HepG2 (cell line): ENCODE measurements at regions not wholly inside any gene's neighbourhood (a gene's known extent, or its start where the extent isn't known, plus 50 kb on each side); places are given as distances from the start of the nearest gene placed in this dataset.
A peak's percentile ranks its signal among the peaks of the same experiment; 100 is the strongest.

Experiments used
- ATAC-seq: fragments of 200-7000 bp; cut with Tn5 transposase; 3 replicates; pipeline ENCODE4 v1.9.1; 2020; ENCODE audit warnings: mild to moderate bottlenecking, moderate library complexity
- BruUV-seq: library from RNA; stranded (reverse); fragments of 400-500 nt; replicated peaks from 2 replicates; lab custom pipeline; 2021; lab: Mats Ljungman, UMichigan
- CTCF ChIA-PET: fragments of 300-600 bp; formaldehyde crosslinking; extraction: SDS; loops from one replicate; lab custom pipeline; 2021; ENCODE audit warnings: low total read pairs, inconsistent platforms, low intra/inter-chr PET ratio; lab: Yijun Ruan, JAX
- POLR2A ChIA-PET: fragments of 350-600 bp; sonication (Branson Sonifier 250); formaldehyde crosslinking; loops from one replicate; lab custom pipeline; 2020; ENCODE audit warnings: antibody characterized with exemption, inconsistent platforms; lab: Yijun Ruan, JAX
- DNase-seq: peaks from one replicate; pipeline ENCODE4 v3.0.0-alpha.2; 2015; ENCODE audit warnings: low spot score
- FAIRE-seq: peaks from 3 replicates; lab custom pipeline; 2011; peaks lifted over from hg19 to GRCh38; lab: Jason Lieb, UNC
- H2AFZ ChIP-seq: one replicate; pipeline ENCODE4 v1.6.1; 2011; ENCODE audit warnings: low read length, inconsistent platforms
- H3K27ac ChIP-seq: fragments of 300-600 bp; 3 replicates; pipeline ENCODE4 v1.8.0; 2011; ENCODE audit warnings: mixed run types, mild to moderate bottlenecking, mixed read lengths, low read length, inconsistent platforms; ENCODE audit not compliant: insufficient read depth; ENCODE audit errors: extremely low read length
- H3K27me3 ChIP-seq, 2 experiments: fragments of 200-600 bp in 1 of 2; 2 replicates in 1 of 2; 3 replicates in 1 of 2; pipeline versions ENCODE4 v1.6.0 to v1.8.0; 2011; ENCODE audit warnings: low read length in 2 of 2, mild to moderate bottlenecking in 2 of 2, moderate library complexity in 2 of 2, inconsistent platforms in 1 of 2; ENCODE audit not compliant: insufficient read depth in 2 of 2, control insufficient read depth in 1 of 2
- H3K36me3 ChIP-seq, 2 experiments: fragments of 200-600 bp in 1 of 2; replicated peaks in 1 of 2; 2 replicates in 1 of 2; 3 replicates in 1 of 2; pipeline versions ENCODE4 v1.5.1 to v1.8.0; 2011; ENCODE audit warnings: low read length in 2 of 2, inconsistent platforms in 1 of 2; ENCODE audit not compliant: insufficient read depth in 2 of 2, control insufficient read depth in 1 of 2
- H3K4me1 ChIP-seq: 2 replicates; pipeline ENCODE4 v1.5.1; 2012; ENCODE audit warnings: low read length, inconsistent platforms; ENCODE audit not compliant: insufficient read depth
- H3K4me2 ChIP-seq: 2 replicates; pipeline ENCODE4 v1.6.0; 2011; ENCODE audit warnings: low read depth, low read length, inconsistent platforms
- H3K4me3 ChIP-seq, 3 experiments: fragments of 200-600 bp in 1 of 3; sonication (generic), shearing (Covaris generic) in 1 of 3; replicated peaks in 1 of 3; 2 replicates each; pipeline ENCODE4 v1.5.1; 2011 to 2016; ENCODE audit warnings: low read length in 3 of 3, inconsistent platforms in 2 of 3, low read depth in 2 of 3, mild to moderate bottlenecking in 2 of 3, control low read depth in 1 of 3, mixed read lengths in 1 of 3; ENCODE audit not compliant: insufficient read depth in 1 of 3
- H3K79me2 ChIP-seq: one replicate; pipeline ENCODE4 v1.6.1; 2011; ENCODE audit warnings: low read length, inconsistent platforms; ENCODE audit not compliant: insufficient read depth
- H3K9ac ChIP-seq: 2 replicates; pipeline ENCODE4 v1.6.0; 2011; ENCODE audit warnings: mild to moderate bottlenecking, low read depth, low read length, inconsistent platforms; ENCODE audit not compliant: insufficient read depth
- H3K9me3 ChIP-seq: 2 replicates; pipeline ENCODE4 v1.5.1; 2012; ENCODE audit warnings: mild to moderate bottlenecking, low read length
- H4K20me1 ChIP-seq: 2 replicates; pipeline ENCODE4 v1.6.0; 2011; ENCODE audit warnings: inconsistent platforms, mild to moderate bottlenecking, low read length, moderate library complexity; ENCODE audit not compliant: insufficient read depth
- ELF4 ChIP-seq: sonication (generic); formaldehyde crosslinking; IDR thresholded peaks from 2 replicates; pipeline ENCODE4 v1.5.0; 2020; ENCODE audit warnings: missing genetic modification reagents, mild to moderate bottlenecking, moderate library complexity, borderline replicate concordance
- MAFK ChIP-seq, 2 experiments: IDR thresholded peaks in 1 of 2; conservative IDR thresholded peaks in 1 of 2; 2 replicates each; pipeline ENCODE4 v1.6.1; 2011; ENCODE audit warnings: improper control_type of control experiment in 2 of 2, low read length in 2 of 2
- RXRB ChIP-seq: IDR thresholded peaks from 2 replicates; pipeline ENCODE4 v1.6.1; 2016; ENCODE audit warnings: borderline replicate concordance, missing genetic modification reagents, missing compliant biosample characterization
- SMC3 ChIP-seq: IDR thresholded peaks from 2 replicates; pipeline ENCODE4 v1.6.1; 2011; ENCODE audit warnings: low read length, improper control_type of control experiment
- ZFY ChIP-seq: sonication (generic); formaldehyde crosslinking; IDR thresholded peaks from 2 replicates; pipeline ENCODE4 v1.4.0; 2020; ENCODE audit warnings: missing genetic modification reagents
- ZNF230 ChIP-seq: sonication (generic); formaldehyde crosslinking; IDR thresholded peaks from 2 replicates; pipeline ENCODE4 v1.4.0; 2020; ENCODE audit warnings: mild to moderate bottlenecking, missing genetic modification reagents
- ZNF772 ChIP-seq: sonication (generic); formaldehyde crosslinking; IDR thresholded peaks from 2 replicates; pipeline ENCODE4 v1.5.0; 2020; ENCODE audit warnings: mild to moderate bottlenecking, missing genetic modification reagents
- WGBS: methylation state at CpG from one replicate; pipeline ENCODE4 v1.1.6; 2017; ENCODE audit warnings: low lambda C conversion rate; 5-methylcytosine and 5-hydroxymethylcytosine counted together
- in situ Hi-C: cut with HindIII; loops from 2 replicates; pipeline ENCODE4 v1.10.0; 2017; ENCODE audit warnings: low pct_unique_long_range_greater_than_20kb; ENCODE audit not compliant: extremely low pct_ligation_motif_present
- intact Hi-C: fragments of 100-400 bp; cut with micrococcal nuclease; formaldehyde crosslinking; loops from one replicate; pipeline ENCODE4 v1.10.0; 2022; ENCODE audit not compliant: unreplicated experiment
- TF ChIP-seq, protein P1 (sequence below): sonication (generic); formaldehyde crosslinking; IDR thresholded peaks from 2 replicates; pipeline ENCODE4 v1.4.0; 2020; ENCODE audit warnings: missing genetic modification reagents
- TF ChIP-seq, protein P2 (sequence below): IDR thresholded peaks from 2 replicates; pipeline ENCODE4 v1.6.1; 2016; ENCODE audit warnings: low read depth, borderline replicate concordance
- TF ChIP-seq, protein P3 (sequence below), 2 experiments: IDR thresholded peaks; 2 replicates each; pipeline ENCODE4 v1.6.1; 2011 to 2012; ENCODE audit warnings: low read length in 2 of 2, borderline replicate concordance in 1 of 2, low read depth in 1 of 2, mild to moderate bottlenecking in 1 of 2, moderate library complexity in 1 of 2

DNA sequence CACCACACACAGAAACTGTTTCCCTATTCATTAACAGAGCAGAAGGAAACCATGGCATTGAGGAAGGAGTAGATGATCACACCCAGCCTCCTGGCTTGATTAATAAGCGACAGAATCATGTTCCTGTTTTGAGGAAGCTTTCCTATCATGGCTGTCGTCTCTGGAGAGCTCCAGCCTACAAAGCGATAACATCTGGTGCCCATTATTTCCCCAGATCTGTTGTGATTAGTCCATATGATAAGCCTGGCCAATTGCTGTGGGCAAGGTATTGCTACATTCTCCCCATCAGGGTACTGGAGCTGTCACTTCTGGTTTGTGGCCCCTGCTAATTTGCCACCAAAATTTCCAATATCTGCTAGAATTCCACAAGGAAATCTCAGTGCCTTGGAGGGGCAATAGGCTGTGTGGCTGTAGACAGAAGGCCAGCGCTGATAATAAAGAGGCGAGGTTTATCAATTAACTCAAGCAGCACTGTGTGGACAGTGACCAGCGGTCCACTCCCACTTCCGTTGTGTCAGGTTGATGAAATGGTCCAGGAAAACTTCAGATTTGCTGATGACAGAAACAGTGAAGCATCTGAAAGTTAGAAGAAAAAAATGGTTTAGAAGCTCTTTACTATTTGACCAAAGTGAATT, 66.4 kb downstream of the OLIG3 start:
- Histone ChIP-seq H3K4me1 (peaks cover 23% of the 10 kb centered on the region), H3K27ac (no peak overlapping the region), H3K27me3 (peaks cover 4 to 18% of the 10 kb centered on the region in 2 experiments; a peak in 2 of 5 replicates), H3K9ac (no peak overlapping the region), H3K4me2 (no peak overlapping the region), H3K36me3 (no peaks in the 10 kb centered on the region), H4K20me1 (no peaks in the 10 kb centered on the region), H3K79me2 (no peaks in the 10 kb centered on the region), H2AFZ (no peak overlapping the region), H3K9me3 (no peaks in the 10 kb centered on the region), H3K4me3 (no peak overlapping the region)
- no peak for ATAC-seq
- TF ChIP-seq ZFY (CRISPR knock-in tag) = no peak
- no peak for TF ChIP-seq ZNF230 (CRISPR knock-in tag)
- TF ChIP-seq, protein P1, sequence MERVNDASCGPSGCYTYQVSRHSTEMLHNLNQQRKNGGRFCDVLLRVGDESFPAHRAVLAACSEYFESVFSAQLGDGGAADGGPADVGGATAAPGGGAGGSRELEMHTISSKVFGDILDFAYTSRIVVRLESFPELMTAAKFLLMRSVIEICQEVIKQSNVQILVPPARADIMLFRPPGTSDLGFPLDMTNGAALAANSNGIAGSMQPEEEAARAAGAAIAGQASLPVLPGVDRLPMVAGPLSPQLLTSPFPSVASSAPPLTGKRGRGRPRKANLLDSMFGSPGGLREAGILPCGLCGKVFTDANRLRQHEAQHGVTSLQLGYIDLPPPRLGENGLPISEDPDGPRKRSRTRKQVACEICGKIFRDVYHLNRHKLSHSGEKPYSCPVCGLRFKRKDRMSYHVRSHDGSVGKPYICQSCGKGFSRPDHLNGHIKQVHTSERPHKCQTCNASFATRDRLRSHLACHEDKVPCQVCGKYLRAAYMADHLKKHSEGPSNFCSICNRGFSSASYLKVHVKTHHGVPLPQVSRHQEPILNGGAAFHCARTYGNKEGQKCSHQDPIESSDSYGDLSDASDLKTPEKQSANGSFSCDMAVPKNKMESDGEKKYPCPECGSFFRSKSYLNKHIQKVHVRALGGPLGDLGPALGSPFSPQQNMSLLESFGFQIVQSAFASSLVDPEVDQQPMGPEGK = no peak
- no peak for TF ChIP-seq RXRB (CRISPR knock-in tag)
- DNase-seq = no peak
- intact Hi-C loops = no loop called here
- CTCF ChIA-PET = interaction anchor here (0.6 kb wide), 1 partner anchor 346 kb away, joined by 3 read pairs; no protein-coding TSS in a partner anchor
- POLR2A ChIA-PET = no interaction called here
- no peak for FAIRE-seq
- in situ Hi-C loops = no loop called here
- 67% methylated on average over 7 of the region's 7 CpGs for WGBS
- BruUV-seq = no TSS peak

DNA sequence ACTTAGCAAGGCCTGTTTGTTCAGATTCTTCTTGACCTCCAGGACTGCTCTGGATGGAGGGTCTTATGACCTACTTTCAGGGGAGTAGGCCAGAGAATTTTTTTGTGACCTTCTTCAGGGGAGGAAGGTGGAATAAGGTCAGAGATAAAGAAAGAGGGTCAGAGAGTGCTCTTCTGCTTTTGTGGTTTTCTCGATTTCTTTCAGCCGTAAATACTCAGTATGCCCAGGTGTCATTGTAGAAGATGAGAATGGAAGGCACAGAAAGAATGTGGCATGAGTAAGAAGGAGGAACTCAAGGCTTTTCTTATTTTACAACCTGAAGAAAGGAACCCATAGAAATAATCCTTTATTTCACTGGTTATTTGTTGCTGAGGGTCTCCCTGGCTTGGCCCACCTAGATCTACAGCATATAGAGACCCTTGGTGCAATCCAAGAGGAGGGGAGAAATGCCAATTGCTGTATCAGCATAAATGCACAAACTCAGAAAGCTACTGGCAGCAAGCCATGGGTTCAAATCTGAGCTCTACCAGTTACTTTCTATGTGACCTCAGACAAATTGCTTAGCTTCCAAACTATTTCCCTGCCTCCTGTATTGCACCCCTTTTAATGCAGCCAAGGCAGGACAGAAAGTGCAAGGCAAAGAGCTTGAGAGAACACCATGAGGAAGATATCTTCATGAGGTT, 68.0 kb downstream of the OLIG3 start:
- Histone ChIP-seq H3K27ac (no peak overlapping the region), H3K4me1 (peaks cover 26% of the 10 kb centered on the region), H3K4me2 (no peak overlapping the region), H2AFZ (no peak overlapping the region), H3K27me3 (peaks cover 0 to 5% of the 10 kb centered on the region in 2 experiments; a peak in 2 of 5 replicates), H4K20me1 (no peaks in the 10 kb centered on the region), H3K36me3 (no peaks in the 10 kb centered on the region), H3K9me3 (no peaks in the 10 kb centered on the region), H3K79me2 (no peaks in the 10 kb centered on the region), H3K9ac (no peak overlapping the region), H3K4me3 (no peak overlapping the region)
- in situ Hi-C loops = no loop called here
- BruUV-seq = no TSS peak
- ATAC-seq (no peak), FAIRE-seq (no peak), DNase-seq (no peak)
- ChIA-PET CTCF (no interaction called here), POLR2A (no interaction called here)
- 69% methylated on average over 2 of the region's 2 CpGs for WGBS
- intact Hi-C loops = no loop called here
- TF ChIP-seq, protein P2, sequence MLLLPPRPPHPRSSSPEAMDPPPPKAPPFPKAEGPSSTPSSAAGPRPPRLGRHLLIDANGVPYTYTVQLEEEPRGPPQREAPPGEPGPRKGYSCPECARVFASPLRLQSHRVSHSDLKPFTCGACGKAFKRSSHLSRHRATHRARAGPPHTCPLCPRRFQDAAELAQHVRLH (CRISPR knock-in tag) = no peak
- TF ChIP-seq SMC3 (no peak), ELF4 (CRISPR knock-in tag) (no peak), ZNF772 (CRISPR knock-in tag) (no peak), MAFK (conservative IDR thresholded peaks at IDR 0.05 in 1 of 2, IDR thresholded peaks at IDR 0.05 in 1 of 2; ENCODE audit: low read length in 2 of 2) (peak; percentile 92 to 96)
- TF ChIP-seq, protein P3, sequence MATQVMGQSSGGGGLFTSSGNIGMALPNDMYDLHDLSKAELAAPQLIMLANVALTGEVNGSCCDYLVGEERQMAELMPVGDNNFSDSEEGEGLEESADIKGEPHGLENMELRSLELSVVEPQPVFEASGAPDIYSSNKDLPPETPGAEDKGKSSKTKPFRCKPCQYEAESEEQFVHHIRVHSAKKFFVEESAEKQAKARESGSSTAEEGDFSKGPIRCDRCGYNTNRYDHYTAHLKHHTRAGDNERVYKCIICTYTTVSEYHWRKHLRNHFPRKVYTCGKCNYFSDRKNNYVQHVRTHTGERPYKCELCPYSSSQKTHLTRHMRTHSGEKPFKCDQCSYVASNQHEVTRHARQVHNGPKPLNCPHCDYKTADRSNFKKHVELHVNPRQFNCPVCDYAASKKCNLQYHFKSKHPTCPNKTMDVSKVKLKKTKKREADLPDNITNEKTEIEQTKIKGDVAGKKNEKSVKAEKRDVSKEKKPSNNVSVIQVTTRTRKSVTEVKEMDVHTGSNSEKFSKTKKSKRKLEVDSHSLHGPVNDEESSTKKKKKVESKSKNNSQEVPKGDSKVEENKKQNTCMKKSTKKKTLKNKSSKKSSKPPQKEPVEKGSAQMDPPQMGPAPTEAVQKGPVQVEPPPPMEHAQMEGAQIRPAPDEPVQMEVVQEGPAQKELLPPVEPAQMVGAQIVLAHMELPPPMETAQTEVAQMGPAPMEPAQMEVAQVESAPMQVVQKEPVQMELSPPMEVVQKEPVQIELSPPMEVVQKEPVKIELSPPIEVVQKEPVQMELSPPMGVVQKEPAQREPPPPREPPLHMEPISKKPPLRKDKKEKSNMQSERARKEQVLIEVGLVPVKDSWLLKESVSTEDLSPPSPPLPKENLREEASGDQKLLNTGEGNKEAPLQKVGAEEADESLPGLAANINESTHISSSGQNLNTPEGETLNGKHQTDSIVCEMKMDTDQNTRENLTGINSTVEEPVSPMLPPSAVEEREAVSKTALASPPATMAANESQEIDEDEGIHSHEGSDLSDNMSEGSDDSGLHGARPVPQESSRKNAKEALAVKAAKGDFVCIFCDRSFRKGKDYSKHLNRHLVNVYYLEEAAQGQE (IDR thresholded peaks at IDR 0.05; ENCODE audit: borderline replicate concordance in 1 of 2, low read depth in 1 of 2, low read length in 2 of 2) = no peak
